ENCODE measurements at regions not wholly inside any gene's neighbourhood (a gene's known extent, or its start where the extent isn't known, plus 50 kb on each side); places are given as distances from the start of the nearest gene placed in this dataset.
"Not testable (repeated sequence)": the region's sequence is repeated elsewhere in the genome, so short reads cannot be mapped to it uniquely, and the experiment has no call there.

DNA sequence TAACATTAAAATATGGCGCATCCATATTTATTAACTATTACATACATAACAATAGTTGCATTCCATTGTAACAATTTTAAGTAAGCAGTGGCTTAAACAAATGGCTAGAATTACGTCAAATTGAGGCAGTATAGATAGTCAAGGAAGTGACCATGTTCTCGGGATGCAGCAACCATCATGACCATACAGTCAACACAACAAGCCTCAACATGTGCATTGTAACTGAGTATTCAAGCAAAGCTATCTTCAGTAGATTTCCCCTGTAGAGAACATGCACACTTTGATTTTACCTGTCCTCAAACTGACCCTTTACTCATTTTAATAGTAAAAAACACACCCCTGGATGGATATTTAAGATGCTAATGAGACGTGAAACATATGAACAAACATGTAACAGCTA lies 356.4 kb downstream of the HINT1 start:
- no peak for DNase-seq

DNA sequence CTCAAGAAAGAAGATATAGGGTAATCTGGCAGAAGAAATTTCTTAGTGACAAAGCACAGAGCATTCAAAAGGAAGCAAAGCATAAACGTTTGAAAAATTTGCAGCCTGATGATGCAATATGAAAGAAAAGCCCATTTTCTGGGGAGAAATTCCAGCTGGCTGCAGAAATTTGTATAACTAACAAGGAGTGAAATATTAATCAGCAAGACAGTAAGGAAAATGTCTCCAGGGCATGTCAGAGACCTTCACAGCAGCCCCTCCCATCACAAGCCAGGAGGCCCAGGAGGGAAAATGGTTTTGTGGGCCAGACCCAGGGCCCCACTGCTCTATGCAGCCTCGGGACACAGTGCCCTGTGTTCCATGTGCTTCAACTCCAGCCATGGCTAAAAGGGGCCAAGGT lies 359.4 kb downstream of the HINT1 start:
- DNase-seq, result no peak

DNA sequence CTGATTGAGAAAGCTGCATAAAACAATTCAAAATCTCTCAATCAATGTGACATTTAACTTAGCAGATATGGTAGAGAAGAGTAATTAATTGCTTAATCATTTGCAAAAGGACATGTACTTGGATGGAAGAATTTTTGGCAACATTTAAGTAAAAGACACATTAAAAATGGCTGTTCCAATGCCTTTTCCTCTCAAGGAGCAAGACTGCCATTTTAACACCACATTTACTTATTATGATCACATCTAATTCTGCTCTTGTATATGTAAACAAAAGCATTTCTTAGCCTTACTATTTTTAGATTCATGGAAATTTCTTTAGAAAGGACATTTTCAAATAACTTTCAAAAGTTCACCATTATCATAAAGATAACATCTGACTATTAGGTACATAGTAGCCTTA lies 360.0 kb downstream of the HINT1 start:
- no peak for DNase-seq

DNA sequence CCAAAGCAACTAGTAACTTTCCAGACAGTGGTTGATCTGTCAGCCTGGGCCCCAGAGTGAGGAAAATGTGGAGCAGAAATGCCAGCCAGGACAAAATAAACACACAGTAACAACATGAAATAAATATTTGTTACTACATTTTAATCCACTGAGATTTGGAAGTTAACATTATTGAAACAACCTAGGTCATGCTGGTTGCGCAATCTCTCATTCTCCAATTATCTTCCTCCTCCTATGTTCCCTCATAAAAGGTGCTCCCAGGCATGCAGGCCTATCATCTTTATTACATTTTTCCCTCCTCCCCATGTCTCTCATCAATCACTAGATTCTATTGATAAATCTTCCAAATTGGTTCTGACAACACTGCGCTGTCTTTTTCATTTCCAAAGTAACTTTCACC lies 363.1 kb downstream of the HINT1 start:
- DNase-seq, result no peak

DNA sequence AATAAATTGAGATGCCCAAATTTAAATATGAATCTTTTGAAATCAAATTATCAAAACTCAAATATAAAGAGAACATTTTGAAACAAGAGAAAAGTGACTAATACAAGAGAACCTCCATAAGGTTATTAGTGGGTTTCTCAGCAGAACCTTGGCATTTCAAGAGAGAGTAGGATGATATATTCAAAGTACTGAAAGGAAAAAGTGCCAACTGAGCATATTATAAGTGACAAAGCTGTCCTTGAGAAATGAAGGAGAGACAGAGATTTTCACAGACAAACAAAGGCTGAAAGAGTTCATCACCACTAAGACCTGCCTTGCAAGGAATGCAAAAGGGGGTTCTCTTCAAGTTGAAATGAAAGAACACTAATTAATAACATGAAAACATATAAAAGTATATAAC lies 366.0 kb downstream of the HINT1 start:
- no peak for DNase-seq

DNA sequence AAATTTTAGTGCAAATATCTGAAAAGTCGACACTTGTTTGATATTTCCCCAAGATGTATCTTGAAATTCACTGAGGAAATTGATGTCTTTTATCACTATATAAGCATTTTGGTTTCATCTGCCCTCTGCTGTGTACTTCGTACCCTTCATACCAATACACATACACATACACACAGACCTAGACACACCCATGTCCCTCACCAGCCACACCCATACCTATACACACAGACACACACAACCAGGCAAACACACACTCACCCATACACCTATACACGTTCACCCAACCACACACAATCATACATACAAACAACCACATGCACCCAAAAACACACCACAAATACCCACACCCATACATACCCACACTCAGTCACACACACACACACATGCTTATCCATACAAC lies 367.8 kb downstream of the HINT1 start:
- no peak for DNase-seq

DNA sequence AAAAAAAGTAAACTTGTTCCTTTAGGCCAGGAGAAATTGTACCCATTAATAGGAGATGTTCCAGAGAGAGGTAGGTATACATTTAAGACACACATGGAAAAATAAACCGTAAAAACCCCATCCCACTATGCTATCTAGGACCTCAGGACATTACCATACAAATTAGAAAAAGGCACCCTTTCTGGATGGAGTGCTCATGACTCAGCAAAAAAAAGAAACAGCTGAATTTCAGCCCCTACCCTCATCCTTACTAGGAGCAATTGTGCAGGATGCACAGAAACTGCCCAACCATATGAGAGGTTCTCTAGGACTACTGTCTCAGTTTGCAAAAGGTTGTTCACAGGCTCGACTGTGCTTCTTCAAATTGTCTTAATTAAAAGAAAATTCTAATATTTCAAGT lies 368.2 kb downstream of the HINT1 start:
- no peak for DNase-seq

DNA sequence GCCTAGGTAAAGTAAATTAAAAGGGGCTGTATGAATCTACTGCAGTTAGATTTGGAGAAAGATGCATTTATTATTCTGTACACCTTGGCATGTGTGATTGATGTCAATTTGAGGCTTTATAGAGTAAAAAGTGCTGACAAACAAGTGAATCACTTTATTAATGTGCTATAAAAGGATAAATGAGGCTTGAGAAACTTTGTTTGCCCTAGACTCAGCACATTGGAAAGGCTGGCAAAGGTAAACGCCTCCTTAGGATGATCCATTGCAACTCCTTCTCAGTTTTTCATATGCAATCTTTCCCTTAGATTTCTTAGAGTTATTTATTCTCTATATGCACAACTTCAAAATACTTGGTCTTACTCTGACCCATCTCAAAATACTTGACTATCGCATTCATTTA lies 369.0 kb downstream of the HINT1 start:
- DNase-seq, result no peak

DNA sequence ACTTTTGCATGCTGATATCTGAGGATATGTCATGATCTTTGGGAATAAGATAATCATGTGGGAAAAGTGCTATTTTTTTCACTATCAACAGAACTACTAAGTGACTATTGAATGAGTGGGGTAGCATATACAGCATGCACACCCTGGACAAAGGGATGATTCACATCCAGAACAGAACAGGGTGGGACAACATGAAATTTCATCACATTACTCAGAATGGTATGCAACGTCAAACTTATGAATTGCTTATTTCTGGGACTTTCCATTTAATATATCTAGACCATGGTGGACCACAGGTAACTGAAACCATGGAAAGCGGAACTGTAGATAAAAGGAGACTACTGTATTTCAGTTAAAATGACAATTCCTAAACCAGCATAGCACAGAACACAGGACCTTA lies 370.0 kb downstream of the HINT1 start:
- DNase-seq, result no peak

DNA sequence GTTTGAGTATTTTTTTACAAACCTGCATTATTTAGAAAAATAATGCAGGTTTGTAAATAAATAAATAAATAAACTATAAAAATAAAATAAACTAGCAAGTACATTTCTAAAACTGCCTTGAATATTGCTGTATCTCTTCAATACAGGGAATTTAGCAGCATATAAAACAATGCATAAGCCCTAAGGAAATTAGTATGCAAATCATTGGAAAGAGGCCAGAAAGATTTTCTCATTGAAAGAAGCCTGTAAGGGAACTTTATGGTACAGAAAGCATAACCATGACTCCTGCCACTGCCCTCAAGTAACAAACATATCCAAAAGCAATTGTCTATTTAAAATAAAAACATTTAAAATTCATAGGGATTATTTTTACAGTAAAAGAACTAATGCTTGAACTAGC lies 387.3 kb downstream of the HINT1 start:
- DNase-seq, result peak; percentile 17 to 48

DNA sequence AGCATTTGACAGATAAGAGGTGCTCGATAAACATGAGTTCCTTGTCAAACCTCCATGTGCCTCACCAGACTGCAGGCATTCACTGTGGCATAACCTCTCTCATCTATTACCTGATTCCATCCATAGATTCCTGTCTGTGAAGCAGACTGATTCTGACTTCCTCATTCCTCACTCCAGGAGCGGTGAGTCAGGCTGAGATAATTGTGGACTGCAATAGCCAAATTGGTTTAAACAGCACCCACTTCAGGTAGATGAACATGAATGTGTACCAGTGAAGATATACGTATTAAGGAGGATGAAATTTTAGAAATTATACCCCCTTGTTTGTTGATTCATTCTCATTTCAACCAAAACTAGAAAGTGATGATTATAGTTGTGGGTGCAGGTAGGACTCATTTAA lies 391.2 kb downstream of the HINT1 start:
- DNase-seq, result no peak

DNA sequence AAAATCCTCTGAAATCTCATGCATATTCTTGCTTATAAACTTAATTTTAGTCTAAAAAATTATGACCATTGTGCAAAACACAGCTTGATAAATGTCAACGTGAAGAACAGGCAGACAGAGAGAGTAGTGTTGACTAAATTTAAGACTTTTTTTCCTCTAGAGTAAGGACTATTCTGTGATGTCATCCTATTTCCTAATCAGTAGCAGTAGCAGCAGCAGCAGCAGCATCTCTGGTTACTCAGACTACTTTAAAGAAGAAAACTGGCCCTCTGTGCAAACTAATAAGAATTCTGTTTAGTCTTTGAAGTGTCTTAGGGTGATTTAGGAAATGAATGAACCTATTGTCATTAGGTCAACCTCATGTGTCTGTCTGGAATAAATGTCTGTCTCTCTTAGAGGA lies 403.0 kb downstream of the HINT1 start:
- DNase-seq, result no peak

DNA sequence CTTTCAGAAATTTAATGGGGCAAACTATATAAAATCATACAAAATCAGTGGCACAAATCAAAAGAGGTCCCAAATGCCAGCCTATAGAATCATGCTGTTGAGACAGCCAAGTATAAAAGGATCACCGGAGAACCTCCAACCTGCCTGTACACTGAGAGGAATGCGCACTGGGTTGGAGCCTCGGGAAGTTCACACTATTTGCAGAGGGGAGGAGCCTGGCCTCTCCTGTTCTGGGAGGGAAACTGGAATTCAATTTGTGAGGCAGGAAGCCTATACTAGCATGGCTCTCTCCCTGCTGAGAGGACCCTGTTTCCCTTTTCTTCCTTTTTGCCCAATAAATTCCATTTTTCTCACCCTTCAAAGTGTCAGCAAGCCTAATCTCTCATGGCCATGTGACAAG lies 406.0 kb downstream of the HINT1 start:
- no peak for DNase-seq

DNA sequence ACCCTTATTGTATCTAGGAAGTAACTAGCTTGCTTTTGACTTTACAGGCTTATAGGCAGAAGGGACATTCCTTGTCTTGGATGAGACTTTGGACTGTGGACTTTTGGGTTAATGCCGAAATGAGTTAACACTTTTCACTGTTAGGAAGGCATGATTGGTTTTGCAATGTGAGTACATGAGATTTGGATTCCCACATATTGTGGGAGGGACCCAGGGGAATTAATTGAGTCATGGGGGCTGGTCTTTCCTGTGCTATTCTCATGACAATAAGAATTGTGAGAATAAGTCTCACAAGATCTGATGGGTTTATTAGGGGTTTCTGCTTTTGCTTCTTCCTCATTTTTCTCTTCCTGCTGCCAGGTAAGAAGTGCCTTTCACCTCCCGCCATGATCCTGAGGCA lies 417.5 kb downstream of the HINT1 start:
- DNase-seq, result no peak

DNA sequence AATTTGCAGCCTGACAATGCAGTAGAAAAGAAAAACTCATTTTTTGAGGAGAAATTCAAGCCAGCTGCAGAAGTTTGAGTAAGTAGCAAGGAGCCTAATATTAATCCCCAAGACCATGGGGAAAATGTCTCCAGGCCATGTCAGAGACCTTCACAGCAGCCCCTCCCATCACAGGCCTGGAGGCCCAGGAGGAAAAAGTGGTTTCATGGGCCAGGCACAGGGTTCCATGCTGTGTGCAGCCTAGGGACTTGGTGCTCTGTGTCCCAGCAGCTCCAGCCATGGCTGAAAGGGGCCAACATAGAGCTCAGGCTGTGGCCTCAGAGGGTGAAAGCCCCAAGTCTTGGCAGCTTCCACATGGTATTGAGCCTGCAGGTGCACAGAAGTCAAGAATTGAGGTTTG lies 418.4 kb downstream of the HINT1 start:
- not testable (repeated sequence) for DNase-seq

DNA sequence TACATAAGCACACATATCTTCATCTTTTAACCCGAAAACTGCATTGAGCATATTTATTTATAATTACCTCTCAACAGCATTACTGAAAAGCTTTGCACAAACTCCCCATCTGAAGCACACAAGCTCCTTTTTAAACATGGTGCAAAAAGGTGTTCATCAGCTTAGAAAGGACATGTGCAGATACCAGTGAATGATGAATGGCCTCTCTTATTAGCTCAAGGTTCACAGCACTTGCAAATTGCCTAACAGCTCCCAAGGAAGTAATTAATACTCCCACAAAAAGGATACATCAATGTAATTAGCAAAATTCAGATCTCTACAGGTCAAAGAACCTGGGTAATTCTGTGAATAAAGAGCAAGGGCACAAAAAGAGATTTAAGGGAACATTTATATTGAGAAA lies 422.0 kb downstream of the HINT1 start:
- DNase-seq, result no peak

DNA sequence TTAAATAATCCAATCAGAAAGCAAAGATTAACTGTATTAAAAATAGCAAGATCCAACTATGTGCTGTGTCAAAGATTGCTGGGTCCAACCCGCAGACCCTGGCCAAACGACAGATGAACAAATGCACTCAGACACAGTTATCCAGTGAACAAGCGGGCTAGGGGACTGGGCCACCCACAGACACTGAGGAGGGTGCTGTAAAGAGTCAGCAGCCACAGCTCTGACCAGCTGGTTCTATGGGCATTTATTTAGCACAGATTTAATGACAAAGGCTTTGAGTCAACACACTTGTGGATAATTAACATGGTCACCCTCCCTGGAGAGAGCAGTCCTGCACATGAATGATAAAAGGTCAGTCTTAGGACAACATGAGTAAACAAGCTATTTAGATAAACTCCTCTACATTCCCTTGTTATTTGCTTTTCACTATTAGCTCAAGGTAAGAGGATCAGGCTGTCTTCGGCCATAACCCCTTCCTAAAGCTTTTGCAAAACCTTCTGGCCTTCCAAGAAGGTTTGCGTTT lies 424.9 kb downstream of the HINT1 start:
- no peak for DNase-seq

DNA sequence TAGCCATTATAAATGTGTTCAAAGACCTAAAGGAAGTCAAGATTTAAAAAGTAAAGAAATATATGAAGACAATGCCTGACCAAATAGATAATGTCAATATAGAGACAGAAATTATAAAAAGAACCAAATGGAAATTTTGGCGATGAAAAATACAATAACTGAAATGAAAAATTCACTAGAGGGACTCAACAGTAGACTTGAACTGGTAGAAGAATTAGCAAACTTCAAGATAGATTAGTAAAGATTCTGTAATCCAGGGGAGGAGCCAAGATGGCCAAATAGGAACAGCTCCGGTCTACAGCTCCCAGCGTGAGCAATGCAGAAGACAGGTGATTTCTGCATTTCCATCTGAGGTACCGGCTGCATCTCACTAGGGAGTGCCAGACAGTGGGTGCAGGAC lies 433.2 kb downstream of the HINT1 start:
- no peak for DNase-seq

DNA sequence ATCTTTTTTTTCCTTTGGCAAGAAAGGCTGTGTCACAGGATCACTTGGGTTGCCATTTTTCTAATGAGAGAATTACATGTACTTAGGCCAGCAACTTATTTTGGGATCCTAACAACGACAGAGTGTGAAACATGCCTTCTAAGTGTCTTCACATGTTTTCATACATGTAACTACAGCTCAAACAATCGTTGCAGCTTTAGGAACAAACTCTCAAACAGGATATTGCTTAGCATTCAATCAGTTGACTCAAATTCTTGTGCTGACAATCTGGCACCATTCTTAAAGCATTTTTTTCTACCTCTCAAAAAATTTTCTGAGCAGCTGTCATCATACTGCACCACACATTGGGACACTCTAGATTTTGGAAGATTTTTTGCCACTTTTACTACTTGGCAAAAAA lies 435.5 kb downstream of the HINT1 start:
- DNase-seq, result no peak

DNA sequence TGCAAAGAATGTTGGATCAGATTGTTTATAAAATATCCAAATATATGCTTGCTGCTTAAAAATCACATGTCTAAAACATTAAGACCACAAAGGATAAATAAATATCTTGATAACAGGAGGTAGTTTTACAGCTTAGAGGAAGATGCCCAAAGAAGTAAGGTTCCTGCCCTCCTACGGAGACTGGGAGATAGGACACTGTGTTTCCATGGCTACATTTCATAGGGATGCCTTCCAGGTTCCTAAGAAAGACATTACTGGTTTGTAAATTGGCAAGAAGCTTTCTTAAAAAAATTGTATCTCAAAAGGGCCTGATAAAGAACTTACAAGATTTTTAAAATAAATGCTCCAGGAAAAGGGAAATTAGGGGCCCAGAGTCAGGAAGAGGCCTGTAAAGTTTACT lies 437.2 kb downstream of the HINT1 start:
- DNase-seq, result no peak

DNA sequence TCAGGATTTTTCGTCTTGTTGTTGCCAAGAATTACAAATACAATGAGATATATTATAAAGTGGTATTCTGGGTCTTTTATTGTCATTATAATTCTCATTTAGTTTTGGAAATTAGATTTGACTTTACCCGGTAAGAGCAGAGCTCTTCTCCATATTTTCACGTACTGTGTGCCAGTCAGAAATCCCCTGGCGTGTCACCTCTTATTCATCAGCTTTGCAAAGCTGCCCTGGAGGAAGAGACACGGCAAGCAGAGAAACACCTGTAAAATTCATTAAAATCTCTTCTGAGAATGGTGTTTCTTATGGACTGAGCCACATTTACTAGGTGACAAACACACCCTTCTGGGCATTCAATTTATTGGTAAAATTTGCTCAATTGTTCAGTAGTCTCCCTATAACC lies 440.4 kb downstream of the HINT1 start:
- DNase-seq, result no peak

DNA sequence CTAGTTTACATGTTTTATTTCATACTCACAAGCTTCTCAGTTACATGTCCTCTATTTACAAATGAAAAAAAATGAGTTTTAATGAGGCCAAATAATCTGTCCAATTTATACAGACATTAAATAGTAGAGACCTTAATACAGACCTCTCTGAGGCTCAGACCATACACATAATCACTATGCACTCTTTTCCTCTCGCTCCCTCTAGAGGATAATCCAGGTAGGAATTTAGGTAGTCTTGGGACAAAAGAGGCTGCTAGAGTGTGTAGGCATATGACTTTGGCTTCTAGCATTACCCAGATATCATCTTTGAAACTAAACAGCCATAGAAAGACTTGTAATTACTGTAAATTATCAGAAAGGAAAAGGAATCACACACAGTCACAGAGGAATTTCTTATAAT lies 444.7 kb downstream of the HINT1 start:
- peak; percentile 46 to 67 for DNase-seq

DNA sequence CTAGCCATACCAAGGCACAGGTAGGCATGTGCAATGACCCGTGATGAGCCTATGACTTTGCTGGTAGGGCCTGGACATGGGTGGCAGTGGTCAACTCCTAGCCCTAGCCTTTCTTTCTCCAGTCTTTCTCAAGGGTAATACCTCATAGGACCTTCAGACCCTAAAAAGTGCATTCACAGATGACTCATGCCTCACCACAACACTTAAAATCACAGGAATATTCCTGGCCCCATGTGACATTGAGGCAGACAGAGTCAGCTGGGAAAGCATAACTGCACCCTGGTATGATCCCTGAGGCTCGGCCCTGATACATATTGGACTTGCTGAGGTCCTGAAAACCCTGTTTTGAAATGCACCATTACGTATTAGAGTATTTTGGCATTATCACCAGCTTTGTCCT lies 449.5 kb downstream of the HINT1 start:
- no peak for DNase-seq

DNA sequence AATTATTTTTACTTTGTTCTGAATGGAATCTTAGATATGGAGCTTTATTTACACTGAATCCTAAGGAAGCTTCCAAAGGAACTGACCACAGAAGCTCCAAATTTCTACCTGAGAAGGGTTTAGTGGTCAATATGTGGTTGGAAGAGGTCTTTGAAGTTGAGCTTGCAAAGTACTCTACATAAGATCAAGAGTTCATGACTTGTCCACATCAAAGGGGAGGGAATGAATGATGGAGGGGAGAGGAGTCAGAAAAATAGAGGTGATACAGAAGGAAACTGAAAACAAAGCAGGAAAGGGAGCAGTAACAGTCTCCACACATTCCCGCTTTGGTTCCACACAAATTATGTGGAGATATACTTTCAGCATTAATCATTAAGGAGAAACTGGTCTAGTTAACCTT lies 450.9 kb downstream of the HINT1 start:
- no peak for DNase-seq

DNA sequence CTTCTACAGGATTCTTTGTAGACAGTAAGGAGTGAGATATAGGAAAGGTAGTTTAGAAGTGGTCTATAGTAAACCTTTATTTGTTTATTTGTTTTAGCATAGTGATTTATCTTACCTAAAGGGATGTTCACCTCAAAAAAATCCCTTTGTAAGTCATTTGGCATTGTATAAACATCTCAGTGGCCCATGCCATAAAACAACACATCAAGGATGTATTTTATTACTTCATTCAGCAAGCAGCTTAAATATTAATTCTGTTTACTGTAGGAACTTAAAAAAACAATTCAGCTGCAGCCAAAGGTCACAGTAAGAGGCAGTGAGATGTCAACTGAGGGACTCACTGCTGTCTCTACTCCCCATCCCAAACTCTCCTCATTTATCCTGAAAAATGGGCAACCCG lies 452.7 kb downstream of the HINT1 start:
- DNase-seq, result no peak

DNA sequence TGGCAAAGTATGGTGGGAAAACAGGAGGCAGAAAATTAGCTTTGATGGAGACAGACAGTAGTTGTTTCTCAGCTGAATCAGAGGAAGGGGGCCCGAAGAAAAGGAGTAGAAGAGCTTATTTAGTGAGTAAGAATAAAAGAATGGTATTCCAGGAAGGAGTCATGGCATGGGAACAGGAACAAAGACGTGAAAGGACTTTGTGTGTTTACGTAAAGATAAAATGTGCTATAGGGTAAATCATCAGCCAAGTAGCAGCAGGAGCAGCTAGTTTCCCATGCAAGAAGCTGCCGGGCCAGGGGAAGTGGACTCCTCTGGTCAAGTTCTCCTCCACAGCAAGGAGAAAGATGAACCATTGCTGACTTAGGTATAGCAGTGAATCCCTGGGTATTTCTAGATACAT lies 454.5 kb downstream of the HINT1 start:
- DNase-seq, result no peak

Data from NCI-H526 (cell line).